LNCAP (cell line): ENCODE measurements at regions not wholly inside any gene's neighbourhood (a gene's known extent, or its start where the extent isn't known, plus 50 kb on each side); places are given as distances from the start of the nearest gene placed in this dataset.

ENCODE experiments used
- CTCF ChIP-seq: fragments of 450-650 bp; IDR thresholded peaks from 2 replicates; pipeline ENCODE4 v1.5.1; 2017; ENCODE audit warnings: mild to moderate bottlenecking

- no peak for TF ChIP-seq CTCF
Observed at GRCh38 chr12:92546635-92547348, 156.0 kb upstream of the PLEKHG7 start.

- no peak for TF ChIP-seq CTCF
Observed at GRCh38 chr12:92546259-92546634, 156.5 kb upstream of the PLEKHG7 start.

GRCh38 chr12:92544322-92544721, 158.5 kb upstream of the PLEKHG7 start:
- no peak for TF ChIP-seq CTCF

GRCh38 chr12:92543840-92544239, 158.9 kb upstream of the PLEKHG7 start:
- TF ChIP-seq CTCF, result no peak

GRCh38 chr12:92543359-92543758, 159.4 kb upstream of the PLEKHG7 start:
- no peak for TF ChIP-seq CTCF

- no peak for TF ChIP-seq CTCF
Observed at GRCh38 chr12:92541731-92542130, 161.1 kb upstream of the PLEKHG7 start.

GRCh38 chr12:92540782-92541423, 161.9 kb upstream of the PLEKHG7 start:
- no peak for TF ChIP-seq CTCF
